ENCODE measurements at regions not wholly inside any gene's neighbourhood (a gene's known extent, or its start where the extent isn't known, plus 50 kb on each side); places are given as distances from the start of the nearest gene placed in this dataset.
"Not testable (repeated sequence)": the region's sequence is repeated elsewhere in the genome, so short reads cannot be mapped to it uniquely, and the experiment has no call there.

DNA sequence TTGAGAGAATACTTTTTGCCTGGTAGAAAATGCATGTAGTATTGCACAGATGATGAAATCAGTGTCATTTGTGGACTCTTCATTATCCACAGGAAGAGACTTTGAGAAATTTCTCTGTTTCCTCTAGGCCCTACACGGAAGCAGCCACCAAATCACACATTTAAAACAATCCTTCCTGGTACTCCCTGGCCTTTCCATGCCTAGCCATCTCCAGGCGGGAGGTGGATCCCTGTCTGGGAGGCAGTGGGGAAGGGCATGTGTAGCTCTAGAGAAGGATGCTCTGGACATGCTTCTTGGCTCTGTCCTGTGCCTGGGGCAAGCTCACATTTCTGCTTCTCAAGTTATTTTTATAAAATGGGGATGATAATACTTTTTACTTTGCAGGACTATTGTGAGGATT lies 114.1 kb downstream of the ADAMTS15 start:
- TF ChIP-seq, protein P1, sequence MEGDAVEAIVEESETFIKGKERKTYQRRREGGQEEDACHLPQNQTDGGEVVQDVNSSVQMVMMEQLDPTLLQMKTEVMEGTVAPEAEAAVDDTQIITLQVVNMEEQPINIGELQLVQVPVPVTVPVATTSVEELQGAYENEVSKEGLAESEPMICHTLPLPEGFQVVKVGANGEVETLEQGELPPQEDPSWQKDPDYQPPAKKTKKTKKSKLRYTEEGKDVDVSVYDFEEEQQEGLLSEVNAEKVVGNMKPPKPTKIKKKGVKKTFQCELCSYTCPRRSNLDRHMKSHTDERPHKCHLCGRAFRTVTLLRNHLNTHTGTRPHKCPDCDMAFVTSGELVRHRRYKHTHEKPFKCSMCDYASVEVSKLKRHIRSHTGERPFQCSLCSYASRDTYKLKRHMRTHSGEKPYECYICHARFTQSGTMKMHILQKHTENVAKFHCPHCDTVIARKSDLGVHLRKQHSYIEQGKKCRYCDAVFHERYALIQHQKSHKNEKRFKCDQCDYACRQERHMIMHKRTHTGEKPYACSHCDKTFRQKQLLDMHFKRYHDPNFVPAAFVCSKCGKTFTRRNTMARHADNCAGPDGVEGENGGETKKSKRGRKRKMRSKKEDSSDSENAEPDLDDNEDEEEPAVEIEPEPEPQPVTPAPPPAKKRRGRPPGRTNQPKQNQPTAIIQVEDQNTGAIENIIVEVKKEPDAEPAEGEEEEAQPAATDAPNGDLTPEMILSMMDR (IDR thresholded peaks at IDR 0.05; ENCODE audit: low read depth, low read length), result no peak
- DNase-seq (ENCODE audit: extremely low read depth, low read depth), result no peak

DNA sequence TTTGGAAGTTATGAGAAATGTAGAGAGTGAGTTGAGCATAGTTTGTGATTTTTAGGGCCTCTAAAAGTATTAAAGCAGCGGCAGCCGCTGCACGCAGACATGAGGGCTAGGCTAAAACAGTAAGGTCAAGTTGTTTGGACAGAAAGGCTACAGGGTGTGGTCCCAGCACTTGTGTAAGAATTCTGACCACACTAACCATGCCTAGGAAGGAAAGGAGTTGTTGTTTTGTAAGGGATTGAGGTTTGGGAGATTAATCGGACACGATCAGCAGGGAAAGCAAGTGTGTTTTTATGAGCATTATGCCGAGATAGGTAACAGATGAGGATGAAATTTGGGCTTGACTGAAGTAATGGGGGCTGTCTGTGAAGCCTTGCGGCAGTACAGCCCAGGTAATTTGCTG lies 117.9 kb downstream of the ADAMTS15 start:
- DNase-seq (ENCODE audit: extremely low read depth, low read depth), result not testable (repeated sequence)

DNA sequence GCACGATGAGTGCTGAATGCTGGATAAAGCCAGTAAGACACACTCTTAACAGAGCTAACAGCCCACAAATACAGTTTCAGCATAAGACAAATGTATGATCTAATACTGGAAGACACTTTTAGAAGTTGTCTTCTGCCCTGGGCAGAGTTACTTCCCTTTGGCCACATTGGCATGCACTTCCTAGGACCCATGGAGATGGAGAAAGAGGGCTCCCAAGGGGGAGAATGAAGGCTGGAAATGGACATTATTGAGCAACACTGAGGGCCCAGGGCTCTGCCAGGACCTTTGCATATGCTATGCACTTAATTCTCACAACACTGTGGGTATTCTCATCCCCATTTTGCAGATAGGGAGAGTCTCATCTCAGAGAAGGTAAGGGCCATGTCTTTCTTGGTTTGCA lies 123.1 kb downstream of the ADAMTS15 start:
- TF ChIP-seq, protein P1 (IDR thresholded peaks at IDR 0.05; ENCODE audit: low read depth, low read length), result no peak
- no peak for DNase-seq (ENCODE audit: extremely low read depth, low read depth)

DNA sequence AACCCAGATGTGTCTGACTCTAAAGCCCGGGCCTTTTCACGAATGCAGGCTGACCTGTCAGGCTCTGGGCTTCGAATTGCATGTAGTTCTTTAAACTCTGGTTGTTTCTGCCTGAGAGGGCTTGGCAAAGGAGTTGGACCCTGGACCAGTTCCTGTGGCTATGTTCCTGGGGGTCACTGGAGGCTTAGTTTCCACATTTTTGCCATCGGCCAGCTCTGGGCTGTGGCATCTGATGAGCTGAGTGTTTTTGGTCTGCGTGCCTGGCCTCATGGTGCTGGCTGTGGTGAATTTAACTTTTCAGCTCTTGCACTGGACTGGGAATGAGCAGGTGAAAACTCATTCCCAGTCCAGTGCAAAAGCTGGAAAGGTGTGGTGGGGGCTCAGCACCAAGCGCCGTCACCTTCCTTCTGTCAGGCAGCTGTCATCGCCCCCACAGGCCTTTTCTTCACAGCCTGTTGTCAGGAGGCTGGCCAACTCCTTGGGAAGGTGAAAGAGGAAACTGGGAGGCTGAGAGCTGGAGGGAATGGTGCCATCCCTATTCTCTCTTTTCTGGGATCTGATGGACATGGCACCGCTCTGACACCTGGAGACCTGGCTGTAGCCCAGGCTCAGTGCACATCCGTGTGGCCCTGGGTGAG lies 123.6 kb downstream of the ADAMTS15 start:
- TF ChIP-seq, protein P1 (IDR thresholded peaks at IDR 0.05; ENCODE audit: low read depth, low read length), result no peak

DNA sequence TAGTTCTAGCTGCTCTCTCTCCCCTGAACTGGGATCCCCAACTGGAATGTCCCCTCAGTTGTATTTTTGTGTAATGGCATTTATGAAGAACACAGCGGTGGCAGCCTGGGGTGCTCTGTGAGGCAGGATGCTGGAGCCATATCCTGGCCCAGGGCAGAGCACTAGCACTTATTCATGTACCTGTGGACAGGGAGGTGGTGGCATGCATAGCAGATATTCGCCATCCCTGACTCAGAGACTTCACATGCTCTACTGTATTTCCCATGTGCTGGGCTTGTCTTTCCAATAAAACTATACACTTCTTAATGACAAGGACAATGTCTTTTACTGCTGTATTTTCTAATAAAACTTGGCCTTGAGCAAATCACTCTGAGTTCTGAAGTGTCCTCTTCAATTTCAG lies 125.3 kb downstream of the ADAMTS15 start:
- TF ChIP-seq, protein P1 (IDR thresholded peaks at IDR 0.05; ENCODE audit: low read depth, low read length), result no peak
- no peak for DNase-seq (ENCODE audit: extremely low read depth, low read depth)

More for the DNA sequence above, 123.6 kb downstream of the ADAMTS15 start:
- no peak for DNase-seq (ENCODE audit: extremely low read depth, low read depth)

DNA sequence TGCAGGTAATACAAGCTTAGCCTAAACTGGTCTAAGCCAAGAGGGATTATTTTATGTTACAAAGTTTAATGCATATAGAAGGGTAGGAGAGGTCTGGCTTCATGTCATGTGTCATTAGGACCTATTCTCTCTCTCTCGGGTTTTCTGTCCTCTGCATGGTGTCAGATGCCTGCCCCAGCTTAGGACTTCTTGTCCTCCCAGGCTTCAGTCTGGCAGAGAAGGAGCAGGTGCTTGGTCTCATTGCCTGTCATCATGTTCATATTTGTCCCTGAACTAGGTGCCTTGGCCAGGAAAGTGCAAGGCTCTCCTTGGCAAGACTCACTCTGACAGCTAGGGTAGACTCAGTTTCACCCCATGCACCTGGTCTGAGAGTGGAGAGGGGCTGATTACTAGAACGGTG lies 126.3 kb downstream of the ADAMTS15 start:
- TF ChIP-seq, protein P1 (IDR thresholded peaks at IDR 0.05; ENCODE audit: low read depth, low read length), result no peak

DNA sequence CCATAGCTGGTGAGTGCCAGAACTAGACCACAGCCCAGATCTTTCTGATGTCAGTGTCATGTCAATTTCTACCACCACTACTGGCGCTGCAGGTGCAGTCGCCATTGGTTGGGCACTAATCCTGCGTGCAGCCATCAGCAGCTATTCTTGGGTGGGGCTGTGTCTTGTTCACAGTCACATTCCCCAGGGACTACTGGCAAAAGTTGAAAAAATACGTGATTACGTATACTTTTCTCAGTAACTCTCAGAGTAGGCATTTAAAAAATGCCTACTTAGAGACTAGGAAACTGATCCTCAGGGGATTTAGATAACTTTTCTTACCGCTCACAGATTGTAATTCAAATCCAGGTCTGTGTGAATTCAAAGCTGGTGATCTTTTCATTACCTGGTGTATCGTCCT lies 127.7 kb downstream of the ADAMTS15 start:
- TF ChIP-seq, protein P1 (IDR thresholded peaks at IDR 0.05; ENCODE audit: low read depth, low read length), result no peak

More for the DNA sequence above, 126.3 kb downstream of the ADAMTS15 start:
- no peak for DNase-seq (ENCODE audit: extremely low read depth, low read depth)

DNA sequence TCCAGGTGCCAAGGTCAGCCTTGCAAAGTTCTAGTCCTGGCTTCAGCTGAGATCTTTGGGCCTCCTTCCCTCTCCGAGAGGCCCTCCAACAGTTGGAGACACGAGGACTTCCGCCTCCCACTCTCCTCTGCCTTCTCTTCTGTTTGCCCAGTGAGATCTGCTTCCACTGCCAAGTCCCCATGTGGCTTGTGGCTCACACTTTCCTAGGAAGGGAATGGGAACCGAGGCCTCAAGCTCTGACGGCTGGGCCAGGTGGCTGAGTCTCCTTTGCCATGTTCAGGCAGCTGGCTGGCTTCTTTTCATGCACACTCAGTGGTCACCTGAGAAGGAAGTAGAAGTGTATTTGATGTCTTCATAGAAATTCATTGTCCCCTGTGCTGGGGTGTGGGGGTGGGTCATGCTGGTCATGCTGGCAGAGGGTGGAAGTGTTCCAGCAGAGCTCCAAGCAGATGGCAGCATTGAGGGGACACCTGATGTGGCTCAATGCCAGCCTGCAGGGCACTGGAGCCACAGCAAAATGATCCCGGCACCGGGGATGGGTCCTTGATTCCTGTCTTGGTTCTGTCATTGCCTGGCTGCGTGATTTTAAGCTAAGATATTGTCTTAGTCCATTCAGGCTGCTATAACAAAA lies 130.4 kb downstream of the ADAMTS15 start:
- no peak for DNase-seq (ENCODE audit: extremely low read depth, low read depth)
- TF ChIP-seq, protein P1 (IDR thresholded peaks at IDR 0.05; ENCODE audit: low read depth, low read length), result no peak

More for the DNA sequence above, 127.7 kb downstream of the ADAMTS15 start:
- no peak for DNase-seq (ENCODE audit: extremely low read depth, low read depth)

All from AG09319 (cell line).